GM19397 (cell line): ENCODE measurements at regions not wholly inside any gene's neighbourhood (a gene's known extent, or its start where the extent isn't known, plus 50 kb on each side); places are given as distances from the start of the nearest gene placed in this dataset.

Experiments
- ATAC-seq: cut with Tn5 transposase; IDR thresholded peaks from one replicate; pipeline ENCODE4 v1.9.1; 2021; ENCODE audit warnings: mild to moderate bottlenecking, moderate library complexity; ENCODE audit not compliant: unreplicated experiment

- ATAC-seq: no peak
Measured at GRCh38 chr15:70271422-70272088, 173.8 kb upstream of the TLE3 start.

GRCh38 chr15:70270752-70271111, 173.0 kb upstream of the TLE3 start:
- no peak for ATAC-seq

- ATAC-seq: no peak
Measured at GRCh38 chr15:70269991-70270751, 172.5 kb upstream of the TLE3 start.

- ATAC-seq: no peak
Measured at GRCh38 chr15:70269311-70269911, 171.7 kb upstream of the TLE3 start.

- ATAC-seq: no peak
Measured at GRCh38 chr15:70268698-70269251, 171.1 kb upstream of the TLE3 start.

- no peak for ATAC-seq
Measured at GRCh38 chr15:70267879-70268278, 170.2 kb upstream of the TLE3 start.

GRCh38 chr15:70267306-70267705, 169.6 kb upstream of the TLE3 start:
- ATAC-seq: no peak

GRCh38 chr15:70266412-70267121, 168.8 kb upstream of the TLE3 start:
- ATAC-seq: no peak

- ATAC-seq: no peak
Measured at GRCh38 chr15:70265986-70266385, 168.3 kb upstream of the TLE3 start.

GRCh38 chr15:70265466-70265978, 167.8 kb upstream of the TLE3 start:
- no peak for ATAC-seq

- no peak for ATAC-seq
Measured at GRCh38 chr15:70264738-70265465, 167.2 kb upstream of the TLE3 start.

- ATAC-seq: no peak
Measured at GRCh38 chr15:70264014-70264582, 166.4 kb upstream of the TLE3 start.

- no peak for ATAC-seq
Measured at GRCh38 chr15:70262591-70263274, 165.0 kb upstream of the TLE3 start.

- ATAC-seq: no peak
Measured at GRCh38 chr15:70262171-70262570, 164.5 kb upstream of the TLE3 start.

GRCh38 chr15:70261083-70261482, 163.4 kb upstream of the TLE3 start:
- ATAC-seq: no peak

- no peak for ATAC-seq
Measured at GRCh38 chr15:70260580-70260979, 162.9 kb upstream of the TLE3 start.

- no peak for ATAC-seq
Measured at GRCh38 chr15:70259640-70260508, 162.2 kb upstream of the TLE3 start.

GRCh38 chr15:70259028-70259424, 161.3 kb upstream of the TLE3 start:
- ATAC-seq: no peak
